ENCODE measurements at regions not wholly inside any gene's neighbourhood (a gene's known extent, or its start where the extent isn't known, plus 50 kb on each side); places are given as distances from the start of the nearest gene placed in this dataset.
"Not testable (repeated sequence)": the region's sequence is repeated elsewhere in the genome, so short reads cannot be mapped to it uniquely, and the experiment has no call there.

GRCh38 chr4:140243278-140243753 is 89.3 kb upstream of the MAML3 start:
- no peak for DNase-seq

- DNase-seq, result no peak
These were observed 88.6 kb upstream of the MAML3 start for GRCh38 chr4:140242357-140243277.

GRCh38 chr4:140240237-140240636 is 86.3 kb upstream of the MAML3 start:
- DNase-seq, result no peak

GRCh38 chr4:140239311-140239710 is 85.3 kb upstream of the MAML3 start:
- DNase-seq, result no peak

GRCh38 chr4:140238351-140239056 is 84.5 kb upstream of the MAML3 start:
- peak; percentile 85 for DNase-seq

GRCh38 chr4:140237616-140238350 is 83.8 kb upstream of the MAML3 start:
- DNase-seq, result peak; percentile 97

- peak; percentile 51 for DNase-seq
These were observed 82.7 kb upstream of the MAML3 start for GRCh38 chr4:140236654-140237169.

- no peak for DNase-seq
These were observed 80.7 kb upstream of the MAML3 start for GRCh38 chr4:140234697-140235060.

GRCh38 chr4:140233791-140234696 is 80.1 kb upstream of the MAML3 start:
- peak; percentile 80 for DNase-seq

- no peak for DNase-seq
These were observed 75.9 kb upstream of the MAML3 start for GRCh38 chr4:140229881-140230280.

- no peak for DNase-seq
These were observed 73.3 kb upstream of the MAML3 start for GRCh38 chr4:140227286-140227685.

- no peak for DNase-seq
These were observed 69.2 kb upstream of the MAML3 start for GRCh38 chr4:140223056-140223810.

GRCh38 chr4:140222171-140222570 is 68.2 kb upstream of the MAML3 start:
- DNase-seq, result peak; percentile 36

- no peak for DNase-seq
These were observed 66.1 kb upstream of the MAML3 start for GRCh38 chr4:140220058-140220457.

GRCh38 chr4:140219567-140219966 is 65.6 kb upstream of the MAML3 start:
- no peak for DNase-seq

- DNase-seq, result not testable (repeated sequence)
These were observed 65.1 kb upstream of the MAML3 start for GRCh38 chr4:140219070-140219469.

GRCh38 chr4:140213749-140214148 is 59.8 kb upstream of the MAML3 start:
- peak; percentile 38 for DNase-seq

GRCh38 chr4:140213116-140213515 is 59.1 kb upstream of the MAML3 start:
- no peak for DNase-seq

- DNase-seq, result no peak
These were observed 58.7 kb upstream of the MAML3 start for GRCh38 chr4:140212646-140213045.

- DNase-seq, result no peak
These were observed 58.2 kb upstream of the MAML3 start for GRCh38 chr4:140212194-140212593.

- no peak for DNase-seq
These were observed 57.7 kb upstream of the MAML3 start for GRCh38 chr4:140211693-140212092.
